GM19240 (cell line): ENCODE measurements at regions not wholly inside any gene's neighbourhood (a gene's known extent, or its start where the extent isn't known, plus 50 kb on each side); places are given as distances from the start of the nearest gene placed in this dataset.

ENCODE experiments used
- DNase-seq: peaks from one replicate; pipeline ENCODE4 v3.0.0; 2011; ENCODE audit warnings: low spot score; ENCODE audit not compliant: insufficient read length

- no peak for DNase-seq
Measured at GRCh38 chr17:15177343-15177742, 87.8 kb downstream of the PMP22 start.

GRCh38 chr17:15175356-15175755 is 89.8 kb downstream of the PMP22 start:
- no peak for DNase-seq

GRCh38 chr17:15171167-15172047 is 93.7 kb downstream of the PMP22 start:
- DNase-seq: peak; percentile 2

- DNase-seq: no peak
Measured at GRCh38 chr17:15169676-15170075, 95.5 kb downstream of the PMP22 start.

- DNase-seq: no peak
Measured at GRCh38 chr17:15168379-15168778, 96.7 kb downstream of the PMP22 start.

- DNase-seq: no peak
Measured at GRCh38 chr17:15161395-15161794, 103.7 kb downstream of the PMP22 start.

- no peak for DNase-seq
Measured at GRCh38 chr17:15157051-15157450, 108.1 kb downstream of the PMP22 start.

- DNase-seq: no peak
Measured at GRCh38 chr17:15154618-15155017, 110.5 kb downstream of the PMP22 start.

- no peak for DNase-seq
Measured at GRCh38 chr17:15145621-15146020, 119.5 kb downstream of the PMP22 start.

GRCh38 chr17:15143524-15143923 is 121.6 kb downstream of the PMP22 start:
- no peak for DNase-seq

GRCh38 chr17:15134363-15134762 is 130.8 kb downstream of the PMP22 start:
- no peak for DNase-seq

GRCh38 chr17:15133826-15134225 is 131.3 kb downstream of the PMP22 start:
- DNase-seq: no peak

GRCh38 chr17:15133143-15133542 is 132.0 kb downstream of the PMP22 start:
- DNase-seq: no peak

GRCh38 chr17:15130426-15130825 is 134.7 kb downstream of the PMP22 start:
- no peak for DNase-seq

GRCh38 chr17:15129986-15130385 is 135.1 kb downstream of the PMP22 start:
- no peak for DNase-seq

- DNase-seq: no peak
Measured at GRCh38 chr17:15124746-15125145, 140.4 kb downstream of the PMP22 start.

GRCh38 chr17:15124264-15124595 is 140.9 kb downstream of the PMP22 start:
- no peak for DNase-seq

- DNase-seq: no peak
Measured at GRCh38 chr17:15123593-15124263, 141.4 kb downstream of the PMP22 start.

GRCh38 chr17:15122857-15123256 is 142.3 kb downstream of the PMP22 start:
- DNase-seq: no peak

- DNase-seq: no peak
Measured at GRCh38 chr17:15121426-15121825, 143.7 kb downstream of the PMP22 start.

GRCh38 chr17:15119968-15120367 is 145.2 kb downstream of the PMP22 start:
- DNase-seq: no peak

GRCh38 chr17:15117239-15117638 is 147.9 kb downstream of the PMP22 start:
- no peak for DNase-seq
